OCI-LY1 (cell line): ENCODE measurements at regions not wholly inside any gene's neighbourhood (a gene's known extent, or its start where the extent isn't known, plus 50 kb on each side); places are given as distances from the start of the nearest gene placed in this dataset.

Source experiments
- EZH2 ChIP-seq: fragments of 200-600 bp; sonication (generic), shearing (Covaris generic); IDR thresholded peaks from 2 replicates; pipeline ENCODE4 v1.8.0; 2017; ENCODE audit warnings: borderline replicate concordance, mixed run types, mild to moderate bottlenecking, antibody characterized with exemption, low read length, moderate library complexity, mixed read lengths
- TF ChIP-seq, protein P1 (sequence below): fragments of 200-600 bp; sonication (generic), shearing (Covaris generic); IDR thresholded peaks from 2 replicates; pipeline ENCODE4 v1.5.1; 2017; ENCODE audit warnings: mild to moderate bottlenecking, antibody characterized with exemption, low read length, moderate library complexity, mixed read lengths

DNA sequence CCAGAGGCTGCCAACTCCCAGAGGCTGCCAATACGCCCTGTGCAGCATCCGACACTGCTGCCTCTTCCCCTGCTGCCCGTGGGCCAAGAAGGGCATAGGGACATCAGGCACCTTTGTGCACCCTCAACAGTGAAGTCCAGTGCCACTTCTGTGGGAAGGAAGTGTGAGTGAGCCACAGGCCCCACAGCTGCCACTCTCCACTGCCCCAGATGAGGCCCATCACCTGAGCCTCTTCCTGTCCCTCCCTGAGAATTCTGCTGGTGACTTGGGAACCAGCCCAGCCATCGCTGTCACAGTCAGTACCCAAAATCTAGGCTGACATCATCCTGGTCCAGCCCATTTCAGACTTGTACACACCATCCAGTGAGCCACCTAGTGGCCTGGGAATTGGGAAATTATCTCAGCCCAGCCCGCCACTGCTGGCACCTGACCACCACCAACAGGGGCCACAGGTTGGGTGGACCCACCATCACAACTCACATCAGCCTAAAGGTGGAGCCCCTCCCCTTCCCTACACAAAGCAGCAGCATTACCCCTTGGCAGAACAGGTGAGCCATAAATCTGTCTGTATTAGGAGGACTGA, 733.9 kb upstream of the KLHL1 start:
- TF ChIP-seq, protein P1, sequence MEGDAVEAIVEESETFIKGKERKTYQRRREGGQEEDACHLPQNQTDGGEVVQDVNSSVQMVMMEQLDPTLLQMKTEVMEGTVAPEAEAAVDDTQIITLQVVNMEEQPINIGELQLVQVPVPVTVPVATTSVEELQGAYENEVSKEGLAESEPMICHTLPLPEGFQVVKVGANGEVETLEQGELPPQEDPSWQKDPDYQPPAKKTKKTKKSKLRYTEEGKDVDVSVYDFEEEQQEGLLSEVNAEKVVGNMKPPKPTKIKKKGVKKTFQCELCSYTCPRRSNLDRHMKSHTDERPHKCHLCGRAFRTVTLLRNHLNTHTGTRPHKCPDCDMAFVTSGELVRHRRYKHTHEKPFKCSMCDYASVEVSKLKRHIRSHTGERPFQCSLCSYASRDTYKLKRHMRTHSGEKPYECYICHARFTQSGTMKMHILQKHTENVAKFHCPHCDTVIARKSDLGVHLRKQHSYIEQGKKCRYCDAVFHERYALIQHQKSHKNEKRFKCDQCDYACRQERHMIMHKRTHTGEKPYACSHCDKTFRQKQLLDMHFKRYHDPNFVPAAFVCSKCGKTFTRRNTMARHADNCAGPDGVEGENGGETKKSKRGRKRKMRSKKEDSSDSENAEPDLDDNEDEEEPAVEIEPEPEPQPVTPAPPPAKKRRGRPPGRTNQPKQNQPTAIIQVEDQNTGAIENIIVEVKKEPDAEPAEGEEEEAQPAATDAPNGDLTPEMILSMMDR, result peak; percentile 12; the same call in 1 of the 2 replicates
- no peak for TF ChIP-seq EZH2
